AG04450 (cell line): ENCODE measurements at regions not wholly inside any gene's neighbourhood (a gene's known extent, or its start where the extent isn't known, plus 50 kb on each side); places are given as distances from the start of the nearest gene placed in this dataset.
A peak's percentile ranks its signal among the peaks of the same experiment; 100 is the strongest.

Experiments used
- CTCF ChIA-PET: fragments of 300-600, 350-600 bp; formaldehyde crosslinking; extraction: SDS; loops from one replicate; lab custom pipeline; 2022; ENCODE audit warnings: antibody characterized with exemption, inconsistent platforms; lab: Charles Lee
- POLR2A ChIA-PET: fragments of 350-600 bp; formaldehyde crosslinking; extraction: SDS; loops from one replicate; lab custom pipeline; 2021; ENCODE audit warnings: antibody characterized with exemption, inconsistent platforms; lab: Yijun Ruan, JAX
- DNase-seq: peaks from one replicate; pipeline ENCODE4 v3.0.0-alpha.2; 2011; ENCODE audit warnings: low read depth, low spot score
- H3K27ac ChIP-seq: one replicate; pipeline ENCODE4 v1.5.1; 2012; ENCODE audit warnings: low read depth, low read length, control low read depth
- H3K27me3 ChIP-seq: one replicate; pipeline ENCODE4 v1.6.0; 2012; ENCODE audit warnings: low read length; ENCODE audit not compliant: control insufficient read depth, insufficient read depth
- H3K4me3 ChIP-seq: 2 replicates; pipeline ENCODE4 v1.5.1; 2011; ENCODE audit warnings: mild to moderate bottlenecking, low read depth, low read length, control low read depth
- H3K9me3 ChIP-seq: 2 replicates; pipeline ENCODE4 v1.5.1; 2012; ENCODE audit warnings: low read length; ENCODE audit not compliant: control insufficient read depth, insufficient read depth
- CTCF ChIP-seq: IDR thresholded peaks from 2 replicates; pipeline ENCODE4 v1.5.1; 2011; ENCODE audit warnings: low read depth, low read length, control low read depth, inconsistent platforms

- H3K27ac ChIP-seq = no peak overlapping the region
- H3K4me3 ChIP-seq = no peak overlapping the region
- H3K27me3 ChIP-seq = no peaks in the 10 kb centered on the region
- ChIA-PET POLR2A (no interaction called here), CTCF (no interaction called here)
- TF ChIP-seq CTCF = no peak
- no peak for DNase-seq
- H3K9me3 ChIP-seq = peaks cover 9% of the 10 kb centered on the region; the same call in 1 of the 2 replicates
Measured at GRCh38 chr10:106410331-106410730, 754.2 kb downstream of the SORCS1 start.

- Histone ChIP-seq H3K27ac (no peak overlapping the region), H3K4me3 (no peak overlapping the region), H3K9me3 (no peaks in the 10 kb centered on the region; the same call in 1 of the 2 replicates), H3K27me3 (no peaks in the 10 kb centered on the region)
- no peak for DNase-seq
- no peak for TF ChIP-seq CTCF
- ChIA-PET CTCF (no interaction called here), POLR2A (no interaction called here)
Measured at GRCh38 chr10:106405141-106405540, 759.4 kb downstream of the SORCS1 start.

GRCh38 chr10:106402458-106402857, 762.0 kb downstream of the SORCS1 start:
- DNase-seq = no peak
- TF ChIP-seq CTCF = no peak
- Histone ChIP-seq H3K27me3 (no peaks in the 10 kb centered on the region), H3K9me3 (no peaks in the 10 kb centered on the region; the same call in 1 of the 2 replicates), H3K4me3 (no peak overlapping the region), H3K27ac (no peak overlapping the region)
- ChIA-PET CTCF (no interaction called here), POLR2A (no interaction called here)

GRCh38 chr10:106401967-106402366, 762.5 kb downstream of the SORCS1 start:
- CTCF ChIA-PET = no interaction called here
- DNase-seq = no peak

GRCh38 chr10:106401161-106401560, 763.3 kb downstream of the SORCS1 start:
- no peaks in the 10 kb centered on the region for H3K27me3 ChIP-seq
- DNase-seq = no peak
- H3K9me3 ChIP-seq = no peaks in the 10 kb centered on the region; the same call in 1 of the 2 replicates
- H3K27ac ChIP-seq = no peak overlapping the region
- ChIA-PET CTCF (no interaction called here), POLR2A (no interaction called here)
- TF ChIP-seq CTCF = peak; percentile 51
- no peak overlapping the region for H3K4me3 ChIP-seq

More at GRCh38 chr10:106401967-106402366, 762.5 kb downstream of the SORCS1 start:
- no peaks in the 10 kb centered on the region for H3K27me3 ChIP-seq
- TF ChIP-seq CTCF = no peak
- H3K27ac ChIP-seq = no peak overlapping the region
- H3K9me3 ChIP-seq = no peaks in the 10 kb centered on the region; the same call in 1 of the 2 replicates
- POLR2A ChIA-PET = no interaction called here
- no peak overlapping the region for H3K4me3 ChIP-seq
